GM12878 (cell line): ENCODE measurements at regions not wholly inside any gene's neighbourhood (a gene's known extent, or its start where the extent isn't known, plus 50 kb on each side); places are given as distances from the start of the nearest gene placed in this dataset.

ENCODE experiments used
- ATAC-seq: fragments of 200-7000 bp; cut with Tn5 transposase; 3 replicates; pipeline ENCODE4 v1.9.1; 2020; ENCODE audit warnings: mild to moderate bottlenecking, moderate library complexity
- BruUV-seq: library from RNA; stranded (reverse); fragments of 400-500 nt; replicated peaks from 2 replicates; lab custom pipeline; 2021; lab: Mats Ljungman, UMichigan
- CTCF ChIA-PET: fragments of 300-600 bp; sonication (Branson Sonifier 250); formaldehyde crosslinking; extraction: SDS; loops from one replicate; lab custom pipeline; 2021; ENCODE audit warnings: inconsistent platforms; lab: Yijun Ruan, JAX
- POLR2A ChIA-PET: fragments of 350-600 bp; formaldehyde crosslinking; extraction: SDS; loops from one replicate; lab custom pipeline; 2021; ENCODE audit warnings: inconsistent platforms; lab: Charles Lee
- RAD21 ChIA-PET: fragments of 300-600 bp; sonication (Branson Sonifier 250); formaldehyde crosslinking; loops from one replicate; lab custom pipeline; 2023; ENCODE audit warnings: antibody characterized with exemption; ENCODE audit not compliant: unreplicated experiment; lab: Charles Lee
- SMC1A ChIA-PET: fragments of 300-600 bp; sonication (Branson Sonifier 250); formaldehyde crosslinking; loops from one replicate; lab custom pipeline; 2023; ENCODE audit not compliant: unreplicated experiment, uncharacterized antibody; lab: Charles Lee
- DNase-seq: peaks from one replicate; pipeline ENCODE4 v3.0.0-alpha.2; 2011; ENCODE audit warnings: low read depth, low spot score
- FAIRE-seq: peaks from 3 replicates; lab custom pipeline; 2011; peaks lifted over from hg19 to GRCh38; lab: Jason Lieb, UNC
- H2AFZ ChIP-seq: 2 replicates; pipeline ENCODE4 v1.6.0; 2011; ENCODE audit warnings: low read depth, low read length, control low read depth; ENCODE audit not compliant: control insufficient read depth
- H3K27ac ChIP-seq: 2 replicates; pipeline ENCODE4 v1.5.1; 2011; ENCODE audit warnings: control low read depth; ENCODE audit not compliant: control insufficient read depth, insufficient read depth
- H3K27me3 ChIP-seq, 2 experiments: replicated peaks in 1 of 2; 2 replicates each; pipeline versions ENCODE4 v1.6.0 to v1.6.1; 2011; ENCODE audit warnings: low read length in 1 of 2; ENCODE audit not compliant: control insufficient read depth in 2 of 2, insufficient read depth in 2 of 2
- H3K36me3 ChIP-seq, 2 experiments: 2 replicates each; pipeline ENCODE4 v1.5.1; 2011; ENCODE audit warnings: low read length in 1 of 2; ENCODE audit not compliant: control insufficient read depth in 2 of 2, insufficient read depth in 2 of 2
- H3K4me1 ChIP-seq: 2 replicates; pipeline ENCODE4 v1.6.1; 2011; ENCODE audit warnings: mild to moderate bottlenecking, low read length, moderate library complexity, mixed read lengths; ENCODE audit not compliant: control insufficient read depth, insufficient read depth
- H3K4me2 ChIP-seq: 2 replicates; pipeline ENCODE4 v1.6.0; 2011; ENCODE audit warnings: control low read depth; ENCODE audit not compliant: control insufficient read depth, insufficient read depth
- H3K4me3 ChIP-seq: fragments of 200-600 bp; sonication (generic); 2 replicates; pipeline ENCODE4 v1.5.1; 2016
- H3K79me2 ChIP-seq: 2 replicates; pipeline ENCODE4 v1.6.0; 2011; ENCODE audit warnings: low read length; ENCODE audit not compliant: control insufficient read depth, insufficient read depth
- H3K9ac ChIP-seq: 2 replicates; pipeline ENCODE4 v1.8.0; 2011; ENCODE audit warnings: low read length, control low read depth, mixed read lengths; ENCODE audit not compliant: control insufficient read depth, insufficient read depth
- H3K9me3 ChIP-seq: replicated peaks from 3 replicates; pipeline ENCODE4 v1.5.1; 2011; ENCODE audit warnings: mild to moderate bottlenecking, low read length; ENCODE audit not compliant: control insufficient read depth, insufficient read depth
- H4K20me1 ChIP-seq: 2 replicates; pipeline ENCODE4 v1.6.0; 2011; ENCODE audit not compliant: control insufficient read depth, insufficient read depth
- BRCA1 ChIP-seq: IDR thresholded peaks from 2 replicates; pipeline ENCODE4 v1.6.1; 2011; ENCODE audit warnings: low read depth, low read length, improper control_type of control experiment
- CREB1 ChIP-seq: IDR thresholded peaks from 2 replicates; pipeline ENCODE4 v1.6.1; 2012; ENCODE audit warnings: low read depth, mild to moderate bottlenecking, inconsistent platforms
- ETV6 ChIP-seq, 2 experiments: fragments of 450-650 bp in 1 of 2; IDR thresholded peaks in 1 of 2; conservative IDR thresholded peaks in 1 of 2; 2 replicates each; pipeline ENCODE4 v1.6.1; 2014; ENCODE audit warnings: antibody characterized with exemption in 1 of 2, borderline replicate concordance in 1 of 2, low read depth in 1 of 2, mild to moderate bottlenecking in 1 of 2, moderate library complexity in 1 of 2
- FOXK2 ChIP-seq: fragments of 450-650 bp; IDR thresholded peaks from 2 replicates; pipeline ENCODE4 v1.6.1; 2017; ENCODE audit warnings: mild to moderate bottlenecking, moderate library complexity
- PAX8 ChIP-seq: fragments of 450-650 bp; IDR thresholded peaks from 2 replicates; pipeline ENCODE4 v1.6.1; 2017; ENCODE audit warnings: mild to moderate bottlenecking, moderate library complexity
- POLR2AphosphoS5 ChIP-seq: IDR thresholded peaks from 2 replicates; pipeline ENCODE4 v1.6.1; 2011; ENCODE audit warnings: mild to moderate bottlenecking, low read length, inconsistent platforms
- SUZ12 ChIP-seq: fragments of 200-600 bp; sonication (generic); IDR thresholded peaks from one replicate; pipeline ENCODE4 v1.6.1; 2018; ENCODE audit warnings: antibody characterized with exemption, mild to moderate bottlenecking; ENCODE audit not compliant: unreplicated experiment
- TBL1XR1 ChIP-seq: IDR thresholded peaks from 2 replicates; pipeline ENCODE4 v1.6.1; 2012; ENCODE audit warnings: low read depth, low read length, improper control_type of control experiment
- TCF7 ChIP-seq: IDR thresholded peaks from 2 replicates; pipeline ENCODE4 v1.6.1; 2014; ENCODE audit warnings: antibody characterized with exemption, borderline replicate concordance
- WGBS: methylation state at CpG from one replicate; pipeline ENCODE4 v1.1.6; 2016; ENCODE audit warnings: low lambda C conversion rate; ENCODE audit not compliant: insufficient replicate concordance, insufficient coverage; ENCODE audit errors: missing lambda C conversion rate; 5-methylcytosine and 5-hydroxymethylcytosine counted together
- in situ Hi-C: fragments of 300-500 bp; cut with MboI; formaldehyde crosslinking; loops from 9 replicates; pipeline ENCODE4 v1.14.3; 2018; ENCODE audit warnings: mixed read lengths
- intact Hi-C: fragments of 100-400 bp; cut with micrococcal nuclease; formaldehyde crosslinking; loops from one replicate; pipeline ENCODE4 v1.14.2; 2022; ENCODE audit not compliant: unreplicated experiment
- TF ChIP-seq, protein P1 (sequence below): fragments of 450-650 bp; conservative IDR thresholded peaks from 2 replicates; pipeline ENCODE4 v1.6.1; 2017; ENCODE audit warnings: mild to moderate bottlenecking, moderate library complexity
- TF ChIP-seq, protein P2 (sequence below): fragments of 450-650 bp; IDR thresholded peaks from 2 replicates; pipeline ENCODE4 v1.6.1; 2017; ENCODE audit warnings: mild to moderate bottlenecking

DNA sequence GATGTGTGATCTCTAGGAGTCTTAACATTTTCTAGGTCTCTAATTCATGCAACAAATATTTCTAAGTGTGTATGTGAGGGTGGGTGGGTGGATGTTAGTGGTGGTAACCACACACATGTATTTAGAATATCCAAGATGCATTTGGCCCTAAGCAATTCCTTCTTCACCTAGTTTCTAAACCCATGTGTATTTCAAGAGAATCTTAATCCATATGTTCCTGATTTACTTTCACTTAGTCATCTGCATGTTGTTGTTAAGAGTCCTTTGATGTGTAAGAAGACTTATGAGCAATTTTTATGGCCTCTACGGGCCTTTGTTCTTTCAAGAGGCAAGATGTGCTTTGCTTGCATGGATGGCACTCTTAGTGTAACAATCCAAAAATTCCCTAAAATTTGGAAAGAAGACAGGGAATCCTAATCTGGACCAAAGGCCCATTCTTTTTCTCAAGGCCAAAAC, 282.6 kb downstream of the SPATA31D1 start:
- H3K4me3 ChIP-seq, result no peak overlapping the region
- no TSS peak for BruUV-seq
- no peak for TF ChIP-seq SUZ12
- no peak for TF ChIP-seq PAX8
- no peak for TF ChIP-seq CREB1
- TF ChIP-seq FOXK2, result no peak
- no peak for TF ChIP-seq ETV6 (conservative IDR thresholded peaks at IDR 0.05 in 1 of 2, IDR thresholded peaks at IDR 0.05 in 1 of 2; ENCODE audit: borderline replicate concordance in 1 of 2, low read depth in 1 of 2)
- no peak for TF ChIP-seq BRCA1
- no peak for TF ChIP-seq TBL1XR1
- TF ChIP-seq, protein P1, sequence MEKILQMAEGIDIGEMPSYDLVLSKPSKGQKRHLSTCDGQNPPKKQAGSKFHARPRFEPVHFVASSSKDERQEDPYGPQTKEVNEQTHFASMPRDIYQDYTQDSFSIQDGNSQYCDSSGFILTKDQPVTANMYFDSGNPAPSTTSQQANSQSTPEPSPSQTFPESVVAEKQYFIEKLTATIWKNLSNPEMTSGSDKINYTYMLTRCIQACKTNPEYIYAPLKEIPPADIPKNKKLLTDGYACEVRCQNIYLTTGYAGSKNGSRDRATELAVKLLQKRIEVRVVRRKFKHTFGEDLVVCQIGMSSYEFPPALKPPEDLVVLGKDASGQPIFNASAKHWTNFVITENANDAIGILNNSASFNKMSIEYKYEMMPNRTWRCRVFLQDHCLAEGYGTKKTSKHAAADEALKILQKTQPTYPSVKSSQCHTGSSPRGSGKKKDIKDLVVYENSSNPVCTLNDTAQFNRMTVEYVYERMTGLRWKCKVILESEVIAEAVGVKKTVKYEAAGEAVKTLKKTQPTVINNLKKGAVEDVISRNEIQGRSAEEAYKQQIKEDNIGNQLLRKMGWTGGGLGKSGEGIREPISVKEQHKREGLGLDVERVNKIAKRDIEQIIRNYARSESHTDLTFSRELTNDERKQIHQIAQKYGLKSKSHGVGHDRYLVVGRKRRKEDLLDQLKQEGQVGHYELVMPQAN, result no peak
- no peak for TF ChIP-seq POLR2AphosphoS5
- TF ChIP-seq, protein P2, sequence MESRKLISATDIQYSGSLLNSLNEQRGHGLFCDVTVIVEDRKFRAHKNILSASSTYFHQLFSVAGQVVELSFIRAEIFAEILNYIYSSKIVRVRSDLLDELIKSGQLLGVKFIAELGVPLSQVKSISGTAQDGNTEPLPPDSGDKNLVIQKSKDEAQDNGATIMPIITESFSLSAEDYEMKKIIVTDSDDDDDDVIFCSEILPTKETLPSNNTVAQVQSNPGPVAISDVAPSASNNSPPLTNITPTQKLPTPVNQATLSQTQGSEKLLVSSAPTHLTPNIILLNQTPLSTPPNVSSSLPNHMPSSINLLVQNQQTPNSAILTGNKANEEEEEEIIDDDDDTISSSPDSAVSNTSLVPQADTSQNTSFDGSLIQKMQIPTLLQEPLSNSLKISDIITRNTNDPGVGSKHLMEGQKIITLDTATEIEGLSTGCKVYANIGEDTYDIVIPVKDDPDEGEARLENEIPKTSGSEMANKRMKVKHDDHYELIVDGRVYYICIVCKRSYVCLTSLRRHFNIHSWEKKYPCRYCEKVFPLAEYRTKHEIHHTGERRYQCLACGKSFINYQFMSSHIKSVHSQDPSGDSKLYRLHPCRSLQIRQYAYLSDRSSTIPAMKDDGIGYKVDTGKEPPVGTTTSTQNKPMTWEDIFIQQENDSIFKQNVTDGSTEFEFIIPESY, result no peak
- TF ChIP-seq TCF7, result no peak
- no peaks in the 10 kb centered on the region for H3K36me3 ChIP-seq
- ChIA-PET SMC1A (no interaction called here), CTCF (no interaction called here), POLR2A (no interaction called here), RAD21 (no interaction called here)
- ATAC-seq (no peak), FAIRE-seq (no peak), DNase-seq (no peak)
- H3K27me3 ChIP-seq, result no peaks in the 10 kb centered on the region
- no peaks in the 10 kb centered on the region for H3K4me1 ChIP-seq
- H3K79me2 ChIP-seq, result no peaks in the 10 kb centered on the region
- intact Hi-C loops (no loop called here), in situ Hi-C loops (no loop called here)
- no peaks in the 10 kb centered on the region for H3K9me3 ChIP-seq
- 0% methylated on average over 1 of the region's 1 CpG for WGBS
- no peak overlapping the region for H3K9ac ChIP-seq
- no peak overlapping the region for H3K27ac ChIP-seq
- H3K4me2 ChIP-seq, result no peak overlapping the region
- no peak overlapping the region for H2AFZ ChIP-seq
- no peaks in the 10 kb centered on the region for H4K20me1 ChIP-seq
